CD4-positive, alpha-beta T cell (primary cell): ENCODE measurements at regions not wholly inside any gene's neighbourhood (a gene's known extent, or its start where the extent isn't known, plus 50 kb on each side); places are given as distances from the start of the nearest gene placed in this dataset.
A peak's percentile ranks its signal among the peaks of the same experiment; 100 is the strongest.

Experiments used
- ATAC-seq: fragments of 200-7000 bp; cut with Tn5 transposase; one replicate; pipeline ENCODE4 v1.10.0; 2022; ENCODE audit warnings: mild to moderate bottlenecking; ENCODE audit not compliant: poor library complexity
- CTCF ChIA-PET: fragments of 350-600 bp; sonication (Branson Sonifier 250); formaldehyde crosslinking; loops from one replicate; lab custom pipeline; 2021; ENCODE audit warnings: antibody characterized with exemption, inconsistent platforms; lab: Charles Lee
- POLR2A ChIA-PET: fragments of 350-600 bp; sonication (Branson Sonifier 250); formaldehyde crosslinking; loops from one replicate; lab custom pipeline; 2021; ENCODE audit warnings: antibody characterized with exemption, inconsistent platforms; lab: Charles Lee
- DNase-seq, 14 experiments: peaks; one replicate each; pipeline ENCODE4 v3.0.0-alpha.2; 2013 to 2020; ENCODE audit warnings: mixed read lengths in 2 of 14
- H3K27ac ChIP-seq, 2 donors: one replicate each; pipeline versions ENCODE4 v1.5.1 to v1.7.0; 2013; ENCODE audit warnings: low read length in 2 of 2, low read depth in 1 of 2, mild to moderate bottlenecking in 1 of 2
- H3K27me3 ChIP-seq, 2 experiments: 1 replicate in 1 of 2; 2 replicates in 1 of 2; pipeline versions ENCODE4 v1.6.1 to v1.7.0; 2013; ENCODE audit warnings: low read length in 2 of 2, control low read depth in 1 of 2, mild to moderate bottlenecking in 1 of 2, moderate library complexity in 1 of 2; ENCODE audit not compliant: insufficient read depth in 2 of 2, control insufficient read depth in 1 of 2
- H3K36me3 ChIP-seq: one replicate; pipeline ENCODE4 v1.6.1; 2013; ENCODE audit warnings: low read length, control low read depth; ENCODE audit not compliant: insufficient read depth
- H3K4me1 ChIP-seq: one replicate; pipeline ENCODE4 v1.6.1; 2013; ENCODE audit warnings: low read length, control low read depth; ENCODE audit not compliant: insufficient read depth
- H3K4me3 ChIP-seq: one replicate; pipeline ENCODE4 v1.5.1; 2013; ENCODE audit warnings: mild to moderate bottlenecking, low read length, moderate library complexity
- H3K9me3 ChIP-seq, 2 experiments: 1 replicate in 1 of 2; 2 replicates in 1 of 2; pipeline versions ENCODE4 v1.6.1 to v1.7.0; 2013; ENCODE audit warnings: low read length in 2 of 2, mild to moderate bottlenecking in 2 of 2, control low read depth in 1 of 2, moderate library complexity in 1 of 2; ENCODE audit not compliant: control insufficient read depth in 1 of 2, insufficient read depth in 1 of 2
- H3K27ac Mint-ChIP-seq: one replicate; pipeline ENCODE4 v1.8.0; 2020; ENCODE audit warnings: mixed read lengths
- H3K27me3 Mint-ChIP-seq: one replicate; pipeline ENCODE4 v1.8.0; 2021; ENCODE audit warnings: mixed read lengths
- H3K36me3 Mint-ChIP-seq: one replicate; pipeline ENCODE4 v1.8.0; 2021; ENCODE audit warnings: low read depth, mixed read lengths
- H3K4me1 Mint-ChIP-seq: one replicate; pipeline ENCODE4 v1.8.0; 2021; ENCODE audit warnings: low read depth, mixed read lengths
- H3K4me3 Mint-ChIP-seq: one replicate; pipeline ENCODE4 v1.8.0; 2020; ENCODE audit warnings: mild to moderate bottlenecking, mixed read lengths
- H3K9me3 Mint-ChIP-seq: one replicate; pipeline ENCODE4 v1.8.0; 2020; ENCODE audit warnings: mixed read lengths
- CTCF ChIP-seq: fragments of 200-600 bp; IDR thresholded peaks from one replicate; pipeline ENCODE4 v1.8.0; 2022; ENCODE audit warnings: antibody characterized with exemption, mild to moderate bottlenecking
- intact Hi-C, 2 experiments: fragments of 100-400 bp; cut with DNase I in 1 of 2; cut with micrococcal nuclease in 1 of 2; formaldehyde crosslinking; loops; one replicate each; pipeline versions ENCODE4 v1.15.1 to v1.9.0; 2023 to 2025; cut with DNase I, micrococcal nuclease

GRCh38 chr2:12081481-12082210, 335.2 kb downstream of the LPIN1 start:
- ATAC-seq (peak; percentile 97), DNase-seq (peak in 10 of 14 experiments; percentile 4 to 67 (median 26))
- no peaks in the 10 kb centered on the region for H3K36me3 Mint-ChIP-seq
- Histone ChIP-seq H3K27me3 (no peaks in the 10 kb centered on the region), H3K4me1 (peaks cover 20% of the 10 kb centered on the region), H3K27ac (no peak overlapping the region), H3K4me3 (no peak overlapping the region), H3K36me3 (no peaks in the 10 kb centered on the region), H3K9me3 (no peaks in the 10 kb centered on the region)
- H3K9me3 Mint-ChIP-seq: no peaks in the 10 kb centered on the region
- peaks cover 33% of the 10 kb centered on the region for H3K4me1 Mint-ChIP-seq
- H3K27me3 Mint-ChIP-seq: no peaks in the 10 kb centered on the region
- ChIA-PET CTCF (interaction anchor here (0.7 kb wide), 1 partner anchor 175 kb away, joined by 3 read pairs; no protein-coding TSS in a partner anchor), POLR2A (interaction anchor here (2.0 kb wide), 1 partner anchor 37 kb away, joined by 9 read pairs; no protein-coding TSS in a partner anchor)
- peak overlapping the region; percentile 79 for H3K27ac Mint-ChIP-seq
- TF ChIP-seq CTCF: no peak
- peak overlapping the region; percentile 20 for H3K4me3 Mint-ChIP-seq
- intact Hi-C loops: no loop called here

- intact Hi-C loops: no loop called here
- peaks cover 33% of the 10 kb centered on the region for H3K4me1 Mint-ChIP-seq
- TF ChIP-seq CTCF: no peak
- ChIA-PET POLR2A (no interaction called here), CTCF (no interaction called here)
- H3K27me3 ChIP-seq: no peaks in the 10 kb centered on the region
- no peaks in the 10 kb centered on the region for H3K36me3 Mint-ChIP-seq
- no peaks in the 10 kb centered on the region for H3K36me3 ChIP-seq
- no peak overlapping the region for H3K4me3 ChIP-seq
- DNase-seq (no peak), ATAC-seq (no peak)
- no peak overlapping the region for H3K27ac Mint-ChIP-seq
- H3K4me3 Mint-ChIP-seq: no peak overlapping the region
- H3K27me3 Mint-ChIP-seq: no peaks in the 10 kb centered on the region
- no peaks in the 10 kb centered on the region for H3K9me3 ChIP-seq
- peaks cover 20% of the 10 kb centered on the region for H3K4me1 ChIP-seq
- no peaks in the 10 kb centered on the region for H3K9me3 Mint-ChIP-seq
- H3K27ac ChIP-seq: no peak overlapping the region
Observed at GRCh38 chr2:12083081-12083581, 336.7 kb downstream of the LPIN1 start.

GRCh38 chr2:12083713-12084419, 337.4 kb downstream of the LPIN1 start:
- POLR2A ChIA-PET: no interaction called here
- no peak overlapping the region for H3K27ac ChIP-seq
- H3K4me3 ChIP-seq: no peak overlapping the region
- no peak for ATAC-seq
- Mint-ChIP-seq H3K36me3 (no peaks in the 10 kb centered on the region), H3K4me3 (no peak overlapping the region), H3K27me3 (no peaks in the 10 kb centered on the region), H3K27ac (no peak overlapping the region), H3K4me1 (peaks cover 33% of the 10 kb centered on the region), H3K9me3 (no peaks in the 10 kb centered on the region)
- no peaks in the 10 kb centered on the region for H3K9me3 ChIP-seq
- no peaks in the 10 kb centered on the region for H3K27me3 ChIP-seq
- peaks cover 20% of the 10 kb centered on the region for H3K4me1 ChIP-seq
- intact Hi-C loops: no loop called here
- no peaks in the 10 kb centered on the region for H3K36me3 ChIP-seq
- CTCF ChIA-PET: no interaction called here
- no peak for DNase-seq
- TF ChIP-seq CTCF: no peak
